Stimulated activated naive CD8-positive, alpha-beta T cell treated with anti-CD3 and anti-CD28 coated beads, Interleukin-15, Interleukin-2, amounts not matched to agents 100 ng/mL and 50 ng/mL, for 24 hours (primary cell): ENCODE measurements at regions not wholly inside any gene's neighbourhood (a gene's known extent, or its start where the extent isn't known, plus 50 kb on each side); places are given as distances from the start of the nearest gene placed in this dataset.
A peak's percentile ranks its signal among the peaks of the same experiment; 100 is the strongest.
"Not testable (repeated sequence)": the region's sequence is repeated elsewhere in the genome, so short reads cannot be mapped to it uniquely, and the experiment has no call there.

ENCODE experiments used
- H3K27ac Mint-ChIP-seq: one replicate; pipeline ENCODE4 v1.8.0; 2021; ENCODE audit warnings: mild to moderate bottlenecking, mixed read lengths
- H3K27me3 Mint-ChIP-seq: one replicate; pipeline ENCODE4 v1.8.0; 2021; ENCODE audit warnings: mixed read lengths
- H3K36me3 Mint-ChIP-seq: one replicate; pipeline ENCODE4 v1.8.0; 2021; ENCODE audit warnings: low read depth, mixed read lengths
- H3K4me1 Mint-ChIP-seq: one replicate; pipeline ENCODE4 v1.8.0; 2021; ENCODE audit warnings: low read depth, mixed read lengths
- H3K4me3 Mint-ChIP-seq: one replicate; pipeline ENCODE4 v1.8.0; 2021; ENCODE audit warnings: mild to moderate bottlenecking, mixed read lengths
- H3K9me3 Mint-ChIP-seq: one replicate; pipeline ENCODE4 v1.8.0; 2021; ENCODE audit warnings: mixed read lengths

DNA sequence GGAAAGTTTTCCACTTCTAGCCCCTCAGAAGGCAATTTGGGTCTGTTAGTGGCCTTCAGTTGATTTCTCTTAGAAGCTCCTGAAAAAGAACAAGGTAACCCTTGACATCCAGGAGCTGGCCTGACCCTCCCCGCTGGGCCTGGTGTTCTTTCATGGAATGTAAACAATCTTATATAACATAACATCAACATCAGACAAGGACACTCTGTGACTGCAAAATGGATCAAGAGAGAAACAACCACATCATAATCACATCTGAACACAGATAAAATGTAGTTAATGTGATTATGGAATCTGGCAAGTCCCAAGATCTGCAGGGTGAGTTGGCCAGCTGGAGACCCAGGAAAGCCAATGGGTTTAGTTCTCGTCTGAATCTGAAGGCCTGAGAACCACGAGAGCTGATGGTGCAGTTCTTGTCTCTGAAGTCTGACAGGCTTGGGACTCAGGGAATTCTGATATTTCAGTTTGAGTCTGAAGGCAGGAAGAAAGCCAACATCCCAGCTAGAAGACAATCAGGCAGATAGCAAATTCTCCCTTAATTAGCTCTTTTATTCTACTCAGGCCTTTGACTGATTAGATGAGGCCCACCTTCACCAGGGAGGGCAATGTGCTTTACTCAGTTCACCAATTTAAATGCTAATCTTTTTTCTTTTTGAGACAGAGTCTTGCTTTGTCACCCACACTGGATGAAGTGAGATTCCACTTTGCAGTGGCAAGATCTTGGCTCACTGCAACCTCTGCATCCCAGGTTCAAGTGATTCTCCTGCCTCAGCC, 91.4 kb upstream of the NAMPT start:
- Mint-ChIP-seq H3K4me3 (no peak overlapping the region), H3K4me1 (peaks cover 13% of the 10 kb centered on the region), H3K27ac (no peak overlapping the region), H3K9me3 (no peaks in the 10 kb centered on the region), H3K27me3 (peaks cover 6% of the 10 kb centered on the region), H3K36me3 (no peaks in the 10 kb centered on the region)

DNA sequence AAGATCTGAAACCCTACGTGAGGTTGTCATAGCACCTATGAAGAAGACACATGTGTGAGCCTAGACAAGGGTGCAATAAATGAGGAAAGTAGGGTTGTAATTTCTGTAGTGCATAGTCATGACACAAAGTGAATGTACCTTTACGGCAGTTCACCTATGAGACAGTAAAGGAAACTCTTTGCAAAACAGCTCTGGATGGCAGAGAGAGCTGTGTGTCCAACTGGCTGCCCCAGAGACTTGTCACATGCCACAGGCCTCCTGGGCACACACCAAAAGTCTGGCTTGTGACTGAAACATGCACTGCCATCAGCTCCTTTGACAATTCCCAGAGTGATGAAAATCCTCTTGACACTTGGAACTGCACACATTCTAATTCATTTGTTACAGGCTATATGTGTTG, 90.7 kb upstream of the NAMPT start:
- no peaks in the 10 kb centered on the region for H3K36me3 Mint-ChIP-seq

GRCh38 chr7:106374437-106374836, 89.7 kb upstream of the NAMPT start:
- Mint-ChIP-seq H3K9me3 (no peaks in the 10 kb centered on the region), H3K36me3 (no peaks in the 10 kb centered on the region), H3K27me3 (no peaks in the 10 kb centered on the region), H3K4me1 (peaks cover 20% of the 10 kb centered on the region), H3K4me3 (no peak overlapping the region), H3K27ac (no peak overlapping the region)

More for the DNA sequence above, 90.7 kb upstream of the NAMPT start:
- no peak overlapping the region for H3K27ac Mint-ChIP-seq
- no peaks in the 10 kb centered on the region for H3K9me3 Mint-ChIP-seq
- peaks cover 5% of the 10 kb centered on the region for H3K27me3 Mint-ChIP-seq
- peaks cover 11% of the 10 kb centered on the region for H3K4me1 Mint-ChIP-seq
- no peak overlapping the region for H3K4me3 Mint-ChIP-seq

GRCh38 chr7:106372595-106373318, 88.0 kb upstream of the NAMPT start:
- Mint-ChIP-seq H3K27me3 (no peaks in the 10 kb centered on the region), H3K9me3 (no peaks in the 10 kb centered on the region), H3K4me1 (peaks cover 31% of the 10 kb centered on the region)

DNA sequence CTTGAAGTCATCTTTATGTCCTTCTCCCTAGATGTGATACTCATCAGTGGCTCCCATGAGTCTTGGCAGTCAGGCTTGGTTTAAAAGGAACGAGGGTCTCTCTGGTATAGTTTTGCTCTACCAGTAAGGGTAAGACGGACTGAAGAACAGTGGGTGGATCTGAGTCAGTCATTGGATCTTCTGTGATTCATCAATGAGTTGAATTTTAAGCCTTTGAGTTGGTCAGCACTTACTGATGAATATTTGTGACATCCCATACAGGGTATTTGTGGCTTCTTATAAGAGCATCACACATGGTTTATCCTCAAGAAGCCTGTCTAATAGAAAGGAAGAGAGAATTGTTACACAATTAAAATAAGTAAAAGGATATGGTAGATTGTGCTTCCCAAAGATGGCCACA, 87.3 kb upstream of the NAMPT start:
- H3K9me3 Mint-ChIP-seq = no peaks in the 10 kb centered on the region
- H3K36me3 Mint-ChIP-seq = no peaks in the 10 kb centered on the region
- peaks cover 34% of the 10 kb centered on the region for H3K4me1 Mint-ChIP-seq
- no peak overlapping the region for H3K4me3 Mint-ChIP-seq
- no peak overlapping the region for H3K27ac Mint-ChIP-seq
- H3K27me3 Mint-ChIP-seq = no peaks in the 10 kb centered on the region

More at GRCh38 chr7:106372595-106373318, 88.0 kb upstream of the NAMPT start:
- H3K36me3 Mint-ChIP-seq = no peaks in the 10 kb centered on the region
- H3K27ac Mint-ChIP-seq = no peak overlapping the region
- no peak overlapping the region for H3K4me3 Mint-ChIP-seq

- Mint-ChIP-seq H3K27me3 (no peaks in the 10 kb centered on the region), H3K27ac (no peak overlapping the region), H3K4me1 (peaks cover 34% of the 10 kb centered on the region), H3K36me3 (no peaks in the 10 kb centered on the region), H3K9me3 (no peaks in the 10 kb centered on the region), H3K4me3 (no peak overlapping the region)
These were observed 86.8 kb upstream of the NAMPT start for GRCh38 chr7:106371629-106372028.

- Mint-ChIP-seq H3K4me1 (peaks cover 42% of the 10 kb centered on the region), H3K36me3 (no peaks in the 10 kb centered on the region), H3K27me3 (no peaks in the 10 kb centered on the region), H3K9me3 (no peaks in the 10 kb centered on the region), H3K4me3 (no peak overlapping the region), H3K27ac (no peak overlapping the region)
These were observed 85.8 kb upstream of the NAMPT start for GRCh38 chr7:106370542-106370941.

- peaks cover 48% of the 10 kb centered on the region for H3K4me1 Mint-ChIP-seq
- H3K4me3 Mint-ChIP-seq = no peak overlapping the region
- no peaks in the 10 kb centered on the region for H3K36me3 Mint-ChIP-seq
- no peaks in the 10 kb centered on the region for H3K27me3 Mint-ChIP-seq
- H3K27ac Mint-ChIP-seq = no peak overlapping the region
- H3K9me3 Mint-ChIP-seq = no peaks in the 10 kb centered on the region
These were observed 85.0 kb upstream of the NAMPT start for GRCh38 chr7:106369816-106370215.

GRCh38 chr7:106369352-106369751, 84.6 kb upstream of the NAMPT start:
- Mint-ChIP-seq H3K27me3 (no peaks in the 10 kb centered on the region), H3K4me3 (no peak overlapping the region), H3K9me3 (no peaks in the 10 kb centered on the region)

GRCh38 chr7:106367664-106368063, 82.9 kb upstream of the NAMPT start:
- Mint-ChIP-seq H3K36me3 (no peaks in the 10 kb centered on the region), H3K9me3 (peaks cover 7% of the 10 kb centered on the region), H3K27me3 (peaks cover 13% of the 10 kb centered on the region), H3K27ac (peak overlapping the region; percentile 82), H3K4me3 (peak overlapping the region; percentile 17), H3K4me1 (peaks cover 48% of the 10 kb centered on the region)

More at GRCh38 chr7:106369352-106369751, 84.6 kb upstream of the NAMPT start:
- H3K4me1 Mint-ChIP-seq = peaks cover 48% of the 10 kb centered on the region
- no peaks in the 10 kb centered on the region for H3K36me3 Mint-ChIP-seq
- no peak overlapping the region for H3K27ac Mint-ChIP-seq

GRCh38 chr7:106367018-106367420, 82.2 kb upstream of the NAMPT start:
- peaks cover 48% of the 10 kb centered on the region for H3K4me1 Mint-ChIP-seq
- H3K36me3 Mint-ChIP-seq = no peaks in the 10 kb centered on the region
- H3K9me3 Mint-ChIP-seq = peaks cover 13% of the 10 kb centered on the region
- peaks cover 19% of the 10 kb centered on the region for H3K27me3 Mint-ChIP-seq
- peak overlapping the region; percentile 82 for H3K27ac Mint-ChIP-seq
- H3K4me3 Mint-ChIP-seq = no peak overlapping the region

- H3K4me3 Mint-ChIP-seq = no peak overlapping the region
- no peak overlapping the region for H3K27ac Mint-ChIP-seq
These were observed 80.6 kb upstream of the NAMPT start for GRCh38 chr7:106365252-106366005.

DNA sequence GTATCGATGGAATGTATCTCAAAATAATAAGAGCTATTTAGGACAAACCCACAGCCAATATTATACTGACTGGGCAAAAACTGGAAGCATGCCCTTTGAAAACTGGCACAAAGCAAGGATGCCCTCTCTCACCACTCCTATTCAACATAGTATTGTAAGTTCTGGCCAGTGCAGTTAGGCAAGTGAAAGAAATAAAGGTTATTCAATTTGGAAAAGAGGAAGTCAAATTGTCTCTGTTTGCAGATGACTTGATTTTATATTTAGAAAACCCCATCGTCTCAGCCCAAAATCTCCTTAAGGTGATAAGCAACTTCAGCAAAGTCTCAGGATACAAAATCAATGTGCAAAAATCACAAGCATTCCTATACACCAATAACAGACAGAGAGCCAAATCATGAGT, 77.7 kb upstream of the NAMPT start:
- Mint-ChIP-seq H3K9me3 (peaks cover 18% of the 10 kb centered on the region), H3K4me1 (peaks cover 34% of the 10 kb centered on the region), H3K27me3 (peaks cover 44% of the 10 kb centered on the region)
- H3K4me3 Mint-ChIP-seq, H3K27ac Mint-ChIP-seq, H3K36me3 Mint-ChIP-seq: not testable (repeated sequence)

More at GRCh38 chr7:106365252-106366005, 80.6 kb upstream of the NAMPT start:
- Mint-ChIP-seq H3K4me1 (peaks cover 48% of the 10 kb centered on the region), H3K9me3 (peaks cover 18% of the 10 kb centered on the region), H3K27me3 (peaks cover 34% of the 10 kb centered on the region), H3K36me3 (no peaks in the 10 kb centered on the region)

DNA sequence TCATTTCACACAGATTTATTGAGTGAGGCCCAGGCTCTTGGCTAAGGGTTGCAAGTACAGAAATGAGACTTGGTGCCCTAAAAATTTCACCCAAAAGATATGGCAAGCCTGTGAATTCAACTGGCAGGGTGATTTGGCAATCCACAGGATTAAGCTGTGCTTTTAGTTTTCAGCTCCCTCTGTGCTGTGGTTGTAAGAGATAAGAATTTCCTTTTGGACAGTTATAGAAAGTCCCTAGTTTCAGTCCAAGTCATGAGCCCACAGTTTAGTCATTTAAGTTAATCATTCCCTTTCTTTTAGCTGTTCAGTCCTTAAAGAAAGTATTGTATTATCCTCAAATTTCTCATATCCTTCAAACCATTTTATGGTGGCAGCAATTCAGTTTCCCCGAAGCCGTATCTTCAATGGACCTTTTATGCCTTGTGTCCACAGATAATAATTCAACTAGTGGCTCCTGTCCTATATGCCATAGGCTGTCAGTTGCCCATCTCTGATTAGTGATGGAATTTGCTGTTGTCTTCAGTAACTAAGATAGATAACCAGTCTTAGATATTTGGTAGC, 73.4 kb upstream of the NAMPT start:
- H3K27ac Mint-ChIP-seq = peak overlapping the region; percentile 17
- H3K36me3 Mint-ChIP-seq = no peaks in the 10 kb centered on the region
- peaks cover 71% of the 10 kb centered on the region for H3K27me3 Mint-ChIP-seq
- peaks cover 17% of the 10 kb centered on the region for H3K9me3 Mint-ChIP-seq
- H3K4me1 Mint-ChIP-seq = peaks cover 20% of the 10 kb centered on the region
- no peak overlapping the region for H3K4me3 Mint-ChIP-seq
